HG02623 (cell line): ENCODE measurements at regions not wholly inside any gene's neighbourhood (a gene's known extent, or its start where the extent isn't known, plus 50 kb on each side); places are given as distances from the start of the nearest gene placed in this dataset.
A peak's percentile ranks its signal among the peaks of the same experiment; 100 is the strongest.

Experiments used
- ATAC-seq: cut with Tn5 transposase; IDR thresholded peaks from one replicate; pipeline ENCODE4 v1.9.1; 2021; ENCODE audit warnings: moderate library complexity; ENCODE audit not compliant: unreplicated experiment

DNA sequence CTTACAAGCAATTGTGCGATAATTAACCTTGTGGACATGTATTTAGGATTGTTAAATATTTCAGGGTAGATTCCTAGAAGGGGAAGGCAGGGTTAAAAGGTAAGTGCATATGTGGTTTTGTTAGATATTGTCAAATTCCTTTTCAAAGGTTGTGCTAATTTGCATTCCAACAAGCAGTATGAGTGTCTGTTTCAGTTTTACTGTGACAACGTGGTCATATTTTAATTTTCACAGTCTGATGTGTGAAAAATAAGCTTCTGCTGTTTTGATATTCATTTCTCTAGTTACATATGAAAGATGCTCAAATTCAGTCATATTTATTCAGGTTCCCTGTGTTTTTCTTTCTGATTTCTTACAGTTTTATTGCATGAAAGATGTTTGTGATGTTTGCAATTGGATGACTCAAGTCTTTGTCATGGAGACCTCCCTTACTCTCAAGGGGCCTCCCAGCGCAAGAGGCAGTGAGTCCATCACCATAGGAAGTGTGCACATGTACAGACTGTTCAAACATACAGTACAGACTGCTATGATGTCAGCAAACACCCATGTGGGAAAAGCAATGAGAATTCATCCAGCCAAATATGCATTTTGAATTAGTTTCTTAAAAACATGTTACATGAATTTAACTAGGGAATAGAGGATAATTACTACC lies 310.8 kb downstream of the GALR1 start:
- peak; percentile 67 for ATAC-seq

DNA sequence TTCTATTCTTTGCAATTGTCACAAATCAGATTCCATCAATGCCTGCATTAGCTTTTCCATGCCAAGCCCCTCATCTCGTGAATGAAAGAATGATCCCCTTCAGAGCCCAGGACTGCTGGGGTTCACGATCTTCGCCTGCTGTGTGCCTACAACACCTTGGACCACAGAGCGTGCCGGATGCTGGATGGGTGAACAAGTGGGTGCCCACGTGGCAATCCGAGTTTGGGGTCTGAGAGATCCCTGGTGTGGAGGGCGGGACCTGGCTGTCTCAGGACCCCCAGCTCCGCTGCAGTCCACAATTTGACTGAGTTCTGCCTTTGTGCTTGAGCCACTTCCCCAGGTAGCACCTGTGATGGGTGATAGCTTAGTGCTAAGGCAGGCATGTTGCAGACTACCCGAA lies 317.0 kb downstream of the GALR1 start:
- no peak for ATAC-seq

DNA sequence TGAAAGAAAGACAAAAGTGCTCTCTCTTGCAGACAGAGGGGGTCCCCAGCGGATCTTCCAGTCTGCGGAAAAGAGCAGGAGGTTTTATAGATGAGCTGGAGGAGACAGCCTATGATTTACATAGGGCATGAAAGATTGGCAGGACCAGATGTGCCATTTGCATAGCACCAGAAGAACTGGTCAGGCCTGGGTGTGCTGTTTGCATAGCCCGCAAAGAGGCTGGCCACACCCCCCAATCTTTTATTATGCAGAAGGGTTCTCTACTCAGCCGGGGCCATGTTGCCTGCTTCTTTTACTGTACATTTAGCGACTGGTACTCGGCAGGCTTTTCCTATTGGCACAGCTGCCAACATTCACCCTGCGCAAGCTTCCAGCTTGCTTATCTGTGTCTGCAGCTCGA lies 317.6 kb downstream of the GALR1 start:
- ATAC-seq = no peak

DNA sequence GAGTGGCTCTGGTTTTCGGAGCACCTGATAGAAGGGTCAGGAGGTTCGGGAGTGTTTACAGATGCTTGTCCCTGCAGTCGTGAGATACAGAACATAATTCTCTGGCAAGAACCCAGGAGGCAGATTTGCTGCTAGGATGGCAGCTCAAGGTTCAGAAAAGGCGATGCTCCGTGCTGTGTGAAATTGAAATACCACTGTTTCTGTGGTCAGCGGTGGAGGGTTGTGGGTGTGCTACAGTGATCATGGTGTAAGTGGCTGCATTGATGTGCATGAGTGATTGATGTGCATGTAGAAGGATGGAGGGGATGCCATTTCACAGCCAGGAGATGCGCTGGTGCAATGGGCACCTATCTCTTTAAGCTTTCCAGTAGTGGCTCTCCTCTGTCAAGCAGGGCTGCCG lies 322.1 kb downstream of the GALR1 start:
- ATAC-seq = no peak

DNA sequence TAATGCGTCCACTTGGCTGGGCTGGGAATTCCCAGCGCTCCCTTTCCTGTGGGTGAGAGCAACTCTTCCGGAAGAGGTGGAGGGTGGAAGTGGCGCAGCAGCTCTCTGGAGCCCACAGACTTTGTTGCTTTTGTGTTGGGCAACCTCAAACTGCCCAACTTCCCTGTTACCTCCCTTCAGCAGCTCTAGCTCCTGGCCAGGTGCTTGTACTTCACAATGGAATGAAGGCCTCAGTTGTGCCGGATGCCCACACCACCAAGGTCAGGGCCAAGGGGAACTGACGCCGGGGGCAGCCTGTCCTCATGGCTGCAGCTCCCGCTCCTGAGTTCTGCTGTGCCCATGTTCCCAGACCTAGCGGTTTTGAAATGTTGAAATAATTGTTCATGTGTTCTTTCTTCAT lies 322.9 kb downstream of the GALR1 start:
- ATAC-seq = no peak

DNA sequence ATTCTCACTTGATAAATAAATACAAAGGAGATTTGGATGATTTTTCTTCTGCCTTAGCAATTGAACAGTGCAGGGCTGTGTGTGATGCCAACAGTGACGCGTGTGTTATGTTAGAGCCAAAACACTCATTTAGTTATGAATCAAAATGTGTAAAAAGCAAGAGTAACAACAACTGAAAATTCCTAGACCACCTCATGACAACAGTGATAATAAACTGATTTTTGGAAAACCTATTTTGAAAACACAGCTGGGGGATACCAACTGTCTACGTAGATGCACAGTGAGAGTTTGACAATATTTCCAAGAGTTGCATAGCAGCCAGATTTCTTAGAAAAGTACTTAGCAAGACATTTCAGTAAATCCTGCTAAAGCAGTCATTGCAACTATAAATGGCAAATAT lies 323.9 kb downstream of the GALR1 start:
- no peak for ATAC-seq

DNA sequence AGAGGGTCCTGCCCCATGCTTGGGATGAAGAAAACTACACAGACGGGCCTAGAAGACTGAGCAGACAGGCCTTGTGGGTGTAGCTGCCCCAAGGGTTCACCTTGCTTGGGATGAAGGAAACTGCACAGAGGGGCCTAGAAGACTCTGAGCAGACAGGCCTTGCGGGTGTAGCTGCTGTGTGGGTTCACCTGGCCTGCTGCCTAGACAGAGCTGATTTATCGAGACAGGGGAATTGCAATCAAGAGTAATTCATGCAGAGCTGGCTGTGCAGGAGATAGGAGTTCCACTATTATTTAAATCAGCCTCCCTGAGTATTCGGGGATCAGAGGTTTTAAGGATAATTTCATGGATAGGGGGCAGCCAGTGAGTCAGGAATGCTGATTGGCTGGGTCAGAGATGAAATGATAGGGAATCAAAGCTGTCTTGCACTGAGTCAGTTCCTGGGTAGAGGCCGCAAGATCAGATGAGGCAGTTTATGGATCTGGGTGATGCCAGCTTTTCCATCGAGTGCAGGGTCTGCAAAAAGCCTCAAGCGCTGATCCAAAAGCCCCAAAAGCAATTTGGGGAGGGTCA lies 341.4 kb downstream of the GALR1 start:
- no peak for ATAC-seq

DNA sequence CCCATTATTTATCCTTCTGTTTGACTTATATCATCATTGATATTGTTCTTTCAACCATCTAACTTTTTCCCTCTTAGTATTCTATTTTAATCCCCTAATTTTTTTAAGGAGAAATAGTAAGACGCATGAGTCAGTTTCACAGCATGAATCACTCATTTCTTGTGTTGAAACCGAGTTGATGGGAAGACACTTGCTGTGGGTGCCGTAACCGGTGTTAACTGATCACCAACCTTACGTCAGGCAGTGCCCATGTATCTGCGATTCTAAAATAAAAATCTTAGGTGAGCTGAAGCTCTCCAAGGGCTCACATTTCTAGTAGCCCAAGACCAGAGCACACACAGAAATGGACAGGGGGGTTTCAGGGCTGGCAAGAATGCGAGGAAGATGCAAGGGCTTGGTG lies 348.1 kb downstream of the GALR1 start:
- ATAC-seq = no peak

DNA sequence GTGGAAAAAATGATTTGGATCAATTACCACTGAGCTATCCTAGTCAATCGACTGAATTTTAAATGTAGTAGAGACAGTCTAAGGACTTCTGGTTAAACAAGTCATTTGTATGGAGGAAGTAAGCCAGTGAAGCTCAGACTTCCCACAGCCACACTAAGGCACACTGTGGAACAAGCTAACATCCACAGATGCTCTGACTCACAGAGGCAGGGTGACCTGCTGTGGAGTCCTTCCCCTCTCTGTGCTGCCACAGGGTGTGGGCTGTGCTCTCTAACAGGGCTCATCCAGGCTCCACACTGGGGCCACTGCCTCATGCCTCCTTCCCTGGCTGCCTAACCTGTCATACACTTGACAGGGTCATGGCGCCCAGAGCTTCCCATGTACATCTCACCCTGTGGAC lies 351.0 kb downstream of the GALR1 start:
- no peak for ATAC-seq

DNA sequence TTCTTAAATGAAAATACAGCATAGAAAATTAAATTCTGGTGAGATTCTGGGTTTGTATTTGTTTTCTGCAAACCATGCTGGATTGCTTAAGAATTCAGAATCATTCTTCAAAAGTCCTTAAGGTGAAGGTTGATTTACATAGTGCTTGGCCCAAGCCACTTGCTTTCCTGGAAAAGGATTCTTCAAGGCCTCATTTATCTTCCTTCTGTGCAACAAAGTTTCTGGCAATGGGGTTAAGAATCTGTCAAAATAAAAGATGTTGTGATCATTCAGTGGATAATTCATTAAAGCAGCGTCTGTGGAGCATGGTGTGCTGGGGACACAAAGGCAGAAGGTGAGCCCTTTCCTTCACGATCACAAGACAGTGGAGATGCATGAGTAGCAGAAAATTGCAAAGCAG lies 351.9 kb downstream of the GALR1 start:
- no peak for ATAC-seq

DNA sequence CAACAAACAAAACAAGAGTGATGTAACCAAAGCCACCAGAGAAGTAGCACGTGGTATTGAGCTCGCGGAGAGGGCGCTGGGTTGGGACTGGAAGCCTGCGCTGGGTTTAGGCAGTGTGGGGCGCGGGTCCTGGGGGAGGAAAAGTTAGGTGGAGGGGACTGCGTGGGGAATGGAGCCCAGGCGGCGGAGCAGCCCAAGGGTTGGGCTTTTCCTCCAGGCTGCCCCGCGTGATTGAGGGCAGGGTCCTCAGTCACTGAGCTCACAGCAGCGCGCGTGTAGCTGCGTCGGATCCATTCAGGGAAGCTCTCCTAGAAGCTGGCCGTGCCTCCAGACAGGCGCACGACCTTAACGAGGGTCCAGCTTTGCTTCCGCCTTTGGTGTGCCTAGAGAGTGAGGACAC lies 357.4 kb downstream of the GALR1 start:
- no peak for ATAC-seq

DNA sequence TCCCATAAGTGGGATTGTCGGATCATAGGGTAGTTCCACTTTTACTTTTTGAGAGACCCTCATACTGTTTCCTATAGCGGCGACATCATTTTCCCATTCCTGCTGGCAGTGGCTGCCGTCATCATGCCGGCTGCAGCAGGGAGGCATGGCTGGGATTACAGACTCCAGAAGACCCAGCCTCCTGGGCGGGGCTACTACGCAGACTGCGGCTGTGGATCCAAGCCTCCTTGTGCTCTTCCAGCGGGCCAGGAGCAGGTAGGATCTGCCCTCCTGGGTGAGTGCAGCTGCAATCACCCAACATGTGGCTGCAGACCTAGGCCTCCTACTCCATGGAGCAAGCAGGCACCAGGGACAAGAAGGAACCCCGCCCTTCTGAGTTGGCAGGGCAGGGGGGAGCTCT lies 359.2 kb downstream of the GALR1 start:
- ATAC-seq = no peak

DNA sequence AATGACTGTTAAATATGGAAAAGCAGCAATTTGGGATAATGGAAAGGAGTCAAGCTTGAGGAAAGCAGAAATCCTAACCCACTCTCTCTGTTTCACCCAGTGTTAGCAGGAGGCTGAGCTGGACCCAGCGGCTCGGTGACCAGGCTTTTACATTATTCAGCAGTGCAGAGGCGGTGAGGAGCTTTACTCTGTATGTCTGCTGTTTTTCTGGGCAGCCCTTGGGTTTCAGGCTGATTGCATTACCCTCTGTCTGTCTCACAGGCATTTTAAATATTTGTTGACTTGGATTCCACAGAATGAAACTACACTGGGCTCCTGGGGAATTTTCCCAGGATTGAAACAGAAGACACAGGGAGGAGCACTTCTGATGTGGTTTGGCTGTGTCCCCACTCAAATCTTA lies 368.0 kb downstream of the GALR1 start:
- no peak for ATAC-seq

DNA sequence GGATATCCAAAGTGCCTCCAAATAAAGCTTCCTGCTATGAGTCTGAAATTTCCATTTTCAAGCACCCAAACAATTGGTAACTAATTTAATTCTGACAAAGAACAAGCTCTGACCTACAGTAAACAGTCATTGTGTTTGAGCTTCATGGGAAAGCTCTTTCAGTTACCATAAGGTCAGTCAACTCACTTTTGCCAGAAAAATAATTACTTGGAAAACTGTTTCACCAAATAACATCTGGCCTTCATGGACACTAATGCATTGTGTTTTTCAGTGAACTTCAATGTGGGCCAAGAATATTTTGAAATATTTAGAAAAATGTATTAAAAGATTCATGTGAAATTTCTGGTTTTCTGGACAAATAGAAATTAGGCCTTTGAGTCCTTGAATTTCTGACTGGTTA lies 369.9 kb downstream of the GALR1 start:
- no peak for ATAC-seq

DNA sequence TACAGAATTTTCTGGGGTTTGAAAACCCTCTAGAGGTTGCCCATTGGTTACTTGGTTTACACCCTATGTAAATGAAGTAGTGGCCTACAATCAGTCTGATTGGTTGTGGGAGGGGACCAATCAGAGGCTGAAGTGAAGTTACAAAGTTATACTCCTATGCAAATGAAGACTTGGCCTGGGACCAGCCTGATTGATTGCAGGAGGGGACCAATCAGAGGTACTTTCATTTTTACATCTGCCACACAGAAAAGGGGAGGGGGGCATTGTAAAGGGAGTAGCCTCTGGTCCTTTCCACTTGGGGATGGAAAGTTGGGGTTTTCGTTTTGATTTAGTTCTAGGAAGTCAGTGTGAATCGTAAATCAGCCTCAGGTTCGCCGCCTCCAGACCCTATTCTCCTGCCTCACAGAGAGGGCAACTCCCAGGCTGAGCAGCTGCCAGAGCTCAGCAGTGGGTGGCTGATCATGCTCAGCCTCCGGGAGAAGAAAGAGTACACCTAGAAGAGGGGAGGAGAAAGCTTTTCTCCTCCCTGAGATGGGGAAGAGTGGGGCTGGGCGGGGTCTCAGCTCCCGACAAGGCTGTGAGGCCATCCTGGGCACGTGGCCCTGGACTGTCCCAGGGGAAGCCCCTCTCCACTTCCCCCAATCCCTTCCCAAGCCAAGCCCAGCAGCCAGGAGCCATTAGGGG lies 372.5 kb downstream of the GALR1 start:
- no peak for ATAC-seq

DNA sequence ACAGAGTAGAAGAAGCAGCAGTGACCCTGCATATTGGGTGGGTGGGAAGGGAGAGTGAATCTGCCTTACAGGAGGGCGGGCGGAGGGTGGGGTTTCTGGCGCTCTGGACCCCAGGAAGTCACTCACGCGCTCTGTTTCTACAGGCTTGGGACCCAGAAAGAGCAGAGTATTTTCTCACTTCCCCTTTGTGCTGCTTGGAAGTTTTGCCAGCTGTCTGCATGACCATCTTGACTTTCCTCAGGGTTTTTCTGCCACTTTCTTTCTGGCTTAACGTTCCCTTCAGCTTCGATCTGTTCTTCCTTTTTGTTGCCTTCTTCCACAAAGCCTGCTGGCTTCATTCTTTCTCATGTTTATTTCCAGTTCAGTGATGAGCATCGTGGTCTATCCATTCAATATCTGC lies 383.1 kb downstream of the GALR1 start:
- peak; percentile 61 for ATAC-seq

DNA sequence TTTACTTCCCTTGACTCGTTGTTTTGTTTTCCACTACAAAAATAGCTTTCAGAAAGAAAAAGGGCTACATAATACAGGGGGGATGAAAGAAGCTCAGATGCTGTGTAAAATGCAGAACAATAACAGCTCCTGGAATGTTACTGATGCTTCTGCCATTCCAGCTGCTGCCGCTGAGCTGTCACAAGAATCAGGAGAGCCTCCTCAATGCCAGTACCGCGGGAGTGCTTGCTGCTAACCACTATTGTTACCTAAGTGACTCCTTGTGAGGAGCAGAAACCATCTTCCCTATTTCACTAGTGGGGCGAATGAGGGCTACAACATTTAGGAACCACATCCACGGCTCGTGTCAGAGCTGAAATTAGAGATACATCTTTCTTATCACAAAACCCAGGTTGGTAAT lies 384.8 kb downstream of the GALR1 start:
- no peak for ATAC-seq

DNA sequence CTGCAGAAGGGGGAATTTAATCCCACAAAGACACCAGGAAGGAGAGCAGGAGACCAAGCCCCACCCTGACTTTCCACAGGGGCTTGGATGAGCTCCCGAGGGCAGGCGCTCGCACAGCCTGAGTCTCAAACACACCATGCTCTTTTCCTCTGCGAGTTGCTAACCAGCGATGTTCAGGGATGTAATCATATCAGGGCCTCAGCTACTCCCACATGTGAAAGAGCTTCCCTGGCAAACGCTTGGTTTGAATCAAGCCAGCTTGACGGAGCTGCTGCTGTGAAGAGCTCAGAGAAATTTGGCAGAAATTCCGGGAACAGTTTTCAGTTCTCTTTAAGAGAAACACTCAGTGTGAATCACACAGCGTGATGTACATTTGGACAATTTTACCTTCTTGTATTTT lies 385.8 kb downstream of the GALR1 start:
- ATAC-seq = no peak

DNA sequence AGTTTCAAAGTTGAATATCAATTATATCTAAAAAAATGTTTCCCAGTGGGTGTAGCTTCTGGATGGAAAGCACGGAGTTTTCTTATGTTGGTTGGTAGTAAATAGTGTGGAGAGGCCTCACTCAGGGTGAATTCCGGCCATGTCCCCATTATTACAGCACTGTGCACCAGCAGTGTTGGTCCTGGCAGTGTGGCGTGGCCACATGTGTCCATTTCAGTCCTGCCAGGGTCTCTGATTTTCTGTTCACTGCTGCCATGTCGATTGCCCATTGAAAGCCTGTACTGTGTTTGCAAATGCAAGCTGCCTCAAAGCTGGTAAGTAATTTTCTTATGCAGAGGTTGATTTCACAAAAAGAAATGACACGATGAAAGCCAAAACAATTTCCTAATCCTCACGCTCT lies 386.2 kb downstream of the GALR1 start:
- ATAC-seq = no peak

DNA sequence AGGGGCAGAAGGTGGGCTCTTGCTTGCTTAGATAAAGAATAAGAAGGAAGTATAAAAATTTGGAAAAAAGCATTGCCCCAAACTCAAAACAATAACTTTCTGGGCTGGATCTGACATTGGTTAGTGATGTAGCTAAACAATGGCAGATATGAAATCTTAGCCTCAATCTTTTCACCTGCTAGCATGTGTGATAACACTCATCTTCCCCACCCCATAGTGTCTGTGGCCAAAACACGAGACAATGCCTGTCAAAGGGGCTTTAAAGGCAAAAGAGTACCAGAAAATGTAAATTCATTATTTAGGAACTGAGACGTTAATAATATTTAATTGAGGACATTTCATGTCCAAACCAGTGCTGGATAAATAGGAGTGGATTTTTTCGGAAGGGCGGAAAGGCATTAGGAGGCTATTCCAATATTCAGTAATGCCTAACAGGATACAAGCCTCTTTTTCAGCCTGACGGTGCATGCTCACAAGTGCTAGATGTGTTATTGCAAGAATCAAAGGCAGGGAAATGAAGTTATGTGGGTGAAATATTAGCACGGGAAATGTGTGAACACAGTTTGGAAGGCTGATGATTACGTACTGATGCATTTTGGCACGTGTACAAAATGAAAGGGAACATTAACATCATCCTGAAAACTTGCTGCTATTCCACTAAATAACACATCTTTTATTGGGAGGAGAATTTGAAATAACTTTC lies 395.7 kb downstream of the GALR1 start:
- ATAC-seq = no peak

DNA sequence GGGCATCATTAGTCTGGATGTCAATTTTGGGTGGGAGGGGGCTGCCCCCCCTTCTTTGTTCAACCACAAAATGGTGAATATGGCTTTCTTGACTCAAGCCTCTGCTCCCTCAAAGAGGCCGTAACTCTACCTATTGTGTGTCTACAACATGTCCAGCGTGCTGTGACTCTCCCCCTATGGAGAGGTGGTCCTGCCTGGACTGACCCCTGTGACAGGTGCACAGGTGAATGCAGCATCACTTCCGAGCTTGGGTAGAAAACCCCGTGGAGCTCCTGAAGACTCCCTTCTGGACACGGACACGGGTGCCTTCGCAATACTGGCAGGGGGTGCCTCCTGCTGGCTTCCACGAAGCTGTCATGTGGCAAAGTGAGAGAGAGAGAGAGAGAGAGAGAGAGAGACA lies 397.8 kb downstream of the GALR1 start:
- ATAC-seq = no peak

DNA sequence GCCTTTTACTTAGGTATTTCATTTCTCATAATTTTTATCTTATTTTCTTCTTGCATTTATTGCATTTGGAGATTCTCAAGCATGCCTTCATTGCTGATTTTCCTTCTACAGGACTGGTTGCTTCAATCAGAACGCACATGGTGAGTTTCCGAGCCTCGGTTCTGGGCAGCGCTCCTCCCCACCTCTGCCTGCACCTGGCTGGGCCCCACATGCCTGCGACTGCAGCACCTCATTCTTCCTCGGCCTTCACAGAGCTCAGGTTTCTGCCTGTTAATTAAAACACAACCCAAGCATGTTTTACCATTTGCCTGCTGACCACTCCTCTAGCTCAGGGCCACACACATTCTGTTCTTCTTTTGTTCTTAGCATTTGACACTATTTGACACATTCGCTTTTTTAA lies 398.8 kb downstream of the GALR1 start:
- ATAC-seq = no peak
